ENCODE measurements at regions not wholly inside any gene's neighbourhood (a gene's known extent, or its start where the extent isn't known, plus 50 kb on each side); places are given as distances from the start of the nearest gene placed in this dataset.

GRCh38 chr5:93330506-93330905 lies 250.5 kb downstream of the NR2F1-AS1 start:
- no peak overlapping the region for H3K4me3 ChIP-seq
- H3K27me3 ChIP-seq = no peaks in the 10 kb centered on the region
- no peaks in the 10 kb centered on the region for H3K9me3 ChIP-seq
- no peak for TF ChIP-seq POLR2A (IDR thresholded peaks at IDR 0.05)
- no peak for TF ChIP-seq EP300 (IDR thresholded peaks at IDR 0.05)
- no peak for TF ChIP-seq POLR2AphosphoS5 (IDR thresholded peaks at IDR 0.05)
- TF ChIP-seq CTCF (IDR thresholded peaks at IDR 0.05) = no peak
- no peaks in the 10 kb centered on the region for H3K36me3 ChIP-seq
- 32 to 56% methylated on average over 2 of the region's 2 CpGs for whole genome bisulfite sequencing, 2 donors (ENCODE audit: low coverage in 1 of 2)
- no peaks in the 10 kb centered on the region for H3K4me1 ChIP-seq
- ATAC-seq = no peak
- no peak overlapping the region for H3K27ac ChIP-seq

- H3K36me3 ChIP-seq = no peaks in the 10 kb centered on the region
- no peaks in the 10 kb centered on the region for H3K27me3 ChIP-seq
- H3K4me3 ChIP-seq = no peak overlapping the region
- no peaks in the 10 kb centered on the region for H3K9me3 ChIP-seq
- no peak overlapping the region for H3K27ac ChIP-seq
- ATAC-seq = no peak
- 83% methylated on average over 1 of the region's 1 CpG; no CpG with 5 or more reads in 1 of the 2 donors for WGBS, 2 donors (ENCODE audit: low coverage in 1 of 2)
- no peaks in the 10 kb centered on the region for H3K4me1 ChIP-seq
- no peak for TF ChIP-seq EP300 (IDR thresholded peaks at IDR 0.05)
These were observed 251.3 kb downstream of the NR2F1-AS1 start for GRCh38 chr5:93329756-93330155.

GRCh38 chr5:93328833-93329232 lies 252.2 kb downstream of the NR2F1-AS1 start:
- TF ChIP-seq CTCF (IDR thresholded peaks at IDR 0.05) (no peak), POLR2AphosphoS5 (IDR thresholded peaks at IDR 0.05) (no peak), POLR2A (IDR thresholded peaks at IDR 0.05) (no peak), EP300 (IDR thresholded peaks at IDR 0.05) (no peak)
- WGBS, 2 donors (ENCODE audit: low coverage in 1 of 2) = 44 to 60% methylated on average over 1 of the region's 1 CpG
- H3K27ac ChIP-seq = no peak overlapping the region

GRCh38 chr5:93327605-93328004 lies 253.4 kb downstream of the NR2F1-AS1 start:
- Histone ChIP-seq H3K27me3 (no peaks in the 10 kb centered on the region), H3K9me3 (no peaks in the 10 kb centered on the region), H3K36me3 (no peaks in the 10 kb centered on the region), H3K27ac (no peak overlapping the region), H3K4me3 (no peak overlapping the region), H3K4me1 (no peaks in the 10 kb centered on the region)
- WGBS, 2 donors (ENCODE audit: low coverage in 1 of 2) = 80 to 86% methylated on average over 1 of the region's 1 CpG
- ATAC-seq = no peak
- no peak for TF ChIP-seq EP300 (IDR thresholded peaks at IDR 0.05)
- TF ChIP-seq POLR2AphosphoS5 (IDR thresholded peaks at IDR 0.05) = no peak
- no peak for TF ChIP-seq CTCF (IDR thresholded peaks at IDR 0.05)
- TF ChIP-seq POLR2A (IDR thresholded peaks at IDR 0.05) = no peak

More at GRCh38 chr5:93328833-93329232, 252.2 kb downstream of the NR2F1-AS1 start:
- no peak overlapping the region for H3K4me3 ChIP-seq
- no peaks in the 10 kb centered on the region for H3K9me3 ChIP-seq
- no peak for ATAC-seq
- no peaks in the 10 kb centered on the region for H3K36me3 ChIP-seq
- H3K4me1 ChIP-seq = no peaks in the 10 kb centered on the region
- no peaks in the 10 kb centered on the region for H3K27me3 ChIP-seq

- Histone ChIP-seq H3K9me3 (no peaks in the 10 kb centered on the region), H3K36me3 (no peaks in the 10 kb centered on the region), H3K4me1 (no peaks in the 10 kb centered on the region), H3K27ac (no peak overlapping the region), H3K27me3 (no peaks in the 10 kb centered on the region), H3K4me3 (no peak overlapping the region)
- TF ChIP-seq EP300 (IDR thresholded peaks at IDR 0.05) (no peak), CTCF (IDR thresholded peaks at IDR 0.05) (no peak), POLR2A (IDR thresholded peaks at IDR 0.05) (no peak), POLR2AphosphoS5 (IDR thresholded peaks at IDR 0.05) (no peak)
- no peak for ATAC-seq
- WGBS, 2 donors (ENCODE audit: low coverage in 1 of 2) = 94 to 97% methylated on average over 3 to 6 of the region's 9 CpGs
These were observed 255.1 kb downstream of the NR2F1-AS1 start for GRCh38 chr5:93325946-93326345.
